CD14-positive monocyte (primary cell): ENCODE measurements at regions not wholly inside any gene's neighbourhood (a gene's known extent, or its start where the extent isn't known, plus 50 kb on each side); places are given as distances from the start of the nearest gene placed in this dataset.

Source experiments
- DNase-seq, 3 donors: peaks; one replicate each; pipeline ENCODE4 v3.0.0-alpha.2; 2011 to 2022
- H2AFZ ChIP-seq: 2 replicates; pipeline ENCODE4 v1.6.0; 2012; ENCODE audit warnings: mild to moderate bottlenecking, low read depth, low read length, inconsistent platforms; ENCODE audit not compliant: insufficient read depth, poor library complexity, severe bottlenecking
- H3K27ac ChIP-seq, 2 donors: 1 replicate in 1 of 2; 2 replicates in 1 of 2; pipeline ENCODE4 v1.5.1; 2012 to 2013; ENCODE audit warnings: low read length in 2 of 2, control low read depth in 1 of 2, inconsistent platforms in 1 of 2, low read depth in 1 of 2, mild to moderate bottlenecking in 1 of 2
- H3K27me3 ChIP-seq, 2 donors: one replicate each; pipeline versions ENCODE4 v1.6.0 to v1.6.1; 2011 to 2013; ENCODE audit warnings: low read length in 2 of 2; ENCODE audit not compliant: control insufficient read depth in 2 of 2, insufficient read depth in 2 of 2
- H3K36me3 ChIP-seq, 2 donors: replicated peaks in 1 of 2; 1 replicate in 1 of 2; 2 replicates in 1 of 2; pipeline versions ENCODE4 v1.5.1 to v1.6.1; 2012 to 2013; ENCODE audit warnings: low read length in 2 of 2, control low read depth in 1 of 2, inconsistent platforms in 1 of 2, mild to moderate bottlenecking in 1 of 2; ENCODE audit not compliant: insufficient read depth in 2 of 2, control insufficient read depth in 1 of 2
- H3K4me1 ChIP-seq, 2 donors: 1 replicate in 1 of 2; 2 replicates in 1 of 2; pipeline versions ENCODE4 v1.5.1 to v1.6.1; 2012 to 2013; ENCODE audit warnings: low read length in 2 of 2, control low read depth in 1 of 2, inconsistent platforms in 1 of 2, mild to moderate bottlenecking in 1 of 2, moderate library complexity in 1 of 2; ENCODE audit not compliant: insufficient read depth in 2 of 2, control insufficient read depth in 1 of 2
- H3K4me2 ChIP-seq: replicated peaks from 2 replicates; pipeline ENCODE3; 2012; ENCODE audit warnings: low read length, moderate library complexity, mild to moderate bottlenecking; ENCODE audit not compliant: poor library complexity, severe bottlenecking; ENCODE audit errors: extremely low read depth
- H3K4me3 ChIP-seq, 3 experiments: fragments of 200-600 bp in 1 of 3; sonication (generic) in 1 of 3; replicated peaks in 1 of 3; 1 replicate in 2 of 3; 2 replicates in 1 of 3; pipeline ENCODE4 v1.5.1; 2011 to 2013; ENCODE audit warnings: low read length in 3 of 3, mild to moderate bottlenecking in 3 of 3, control low read depth in 2 of 3, low read depth in 2 of 3, inconsistent platforms in 1 of 3, moderate library complexity in 1 of 3
- H3K79me2 ChIP-seq: 2 replicates; pipeline ENCODE4 v1.6.0; 2012; ENCODE audit warnings: mild to moderate bottlenecking, control low read depth, inconsistent platforms, low read length, moderate library complexity; ENCODE audit not compliant: insufficient read depth
- H3K9ac ChIP-seq: 2 replicates; pipeline ENCODE4 v1.6.0; 2017; ENCODE audit warnings: low read length, mild to moderate bottlenecking; ENCODE audit not compliant: insufficient read depth, poor library complexity, severe bottlenecking
- H3K9me3 ChIP-seq, 2 donors: replicated peaks in 1 of 2; 1 replicate in 1 of 2; 2 replicates in 1 of 2; pipeline versions ENCODE4 v1.5.1 to v1.6.1; 2012 to 2013; ENCODE audit warnings: low read length in 2 of 2, control low read depth in 1 of 2; ENCODE audit not compliant: control insufficient read depth in 1 of 2, insufficient read depth in 1 of 2
- H4K20me1 ChIP-seq: 2 replicates; pipeline ENCODE4 v1.6.0; 2012; ENCODE audit warnings: mild to moderate bottlenecking, low read length, control low read depth, moderate library complexity; ENCODE audit not compliant: insufficient read depth
- H3K27ac Mint-ChIP-seq, 7 donors: one replicate each; pipeline ENCODE4 v1.8.0; 2020; ENCODE audit warnings: mild to moderate bottlenecking in 7 of 7, mixed read lengths in 7 of 7, moderate library complexity in 6 of 7, inconsistent platforms in 2 of 7
- H3K27me3 Mint-ChIP-seq, 3 donors: one replicate each; pipeline ENCODE4 v1.8.0; 2021 to 2022; ENCODE audit warnings: low read depth in 3 of 3, mild to moderate bottlenecking in 3 of 3, mixed read lengths in 3 of 3, moderate library complexity in 3 of 3, inconsistent platforms in 1 of 3
- H3K36me3 Mint-ChIP-seq, 2 donors: one replicate each; pipeline ENCODE4 v1.8.0; 2020; ENCODE audit warnings: mixed read lengths in 2 of 2, inconsistent platforms in 1 of 2, mild to moderate bottlenecking in 1 of 2
- H3K4me1 Mint-ChIP-seq: one replicate; pipeline ENCODE4 v1.8.0; 2020; ENCODE audit warnings: mild to moderate bottlenecking, mixed read lengths
- H3K4me3 Mint-ChIP-seq, 2 donors: one replicate each; pipeline ENCODE4 v1.8.0; 2020; ENCODE audit warnings: mild to moderate bottlenecking in 2 of 2, mixed read lengths in 2 of 2, moderate library complexity in 1 of 2
- H3K9me3 Mint-ChIP-seq, 7 donors: one replicate each; pipeline ENCODE4 v1.8.0; 2020 to 2022; ENCODE audit warnings: mixed read lengths in 7 of 7, mild to moderate bottlenecking in 6 of 7, moderate library complexity in 6 of 7, inconsistent platforms in 2 of 7
- CTCF ChIP-seq: fragments of 200-600 bp; IDR thresholded peaks from one replicate; pipeline ENCODE4 v1.8.0; 2022; ENCODE audit warnings: antibody characterized with exemption, mild to moderate bottlenecking
- WGBS: methylation state at CpG from one replicate; pipeline ENCODE4 v1.1.5; 2013; ENCODE audit warnings: missing lambda C conversion rate; ENCODE audit not compliant: insufficient coverage; 5-methylcytosine and 5-hydroxymethylcytosine counted together
- intact Hi-C, 2 donors: fragments of 100-400 bp; cut with micrococcal nuclease; formaldehyde crosslinking; loops; one replicate each; pipeline versions ENCODE4 v1.15.0 to v1.15.1; 2023

GRCh38 chr21:16037421-16037955 is 307.7 kb downstream of the USP25 start:
- Histone ChIP-seq H3K4me3 (no peak overlapping the region), H2AFZ (no peak overlapping the region), H3K4me2 (peak overlapping the region; percentile 10), H3K27me3 (no peaks in the 10 kb centered on the region), H4K20me1 (no peaks in the 10 kb centered on the region), H3K36me3 (no peaks in the 10 kb centered on the region), H3K9ac (no peak overlapping the region), H3K9me3 (peaks cover 0 to 3% of the 10 kb centered on the region in 2 donors), H3K27ac (no peak overlapping the region), H3K4me1 (peaks cover 0 to 5% of the 10 kb centered on the region in 2 donors), H3K79me2 (no peaks in the 10 kb centered on the region)
- H3K4me3 Mint-ChIP-seq = no peak overlapping the region
- no peak overlapping the region for H3K27ac Mint-ChIP-seq
- intact Hi-C loops = no loop called here
- H3K36me3 Mint-ChIP-seq = no peaks in the 10 kb centered on the region
- H3K4me1 Mint-ChIP-seq = peaks cover 8% of the 10 kb centered on the region
- H3K27me3 Mint-ChIP-seq = no peaks in the 10 kb centered on the region
- no peak for TF ChIP-seq CTCF
- H3K9me3 Mint-ChIP-seq = peaks cover 0 to 5% (median 2%) of the 10 kb centered on the region in 7 donors
- no peak for DNase-seq
- WGBS = 0% methylated on average over 1 of the region's 5 CpGs

- Mint-ChIP-seq H3K27ac (no peak overlapping the region), H3K4me1 (peaks cover 8% of the 10 kb centered on the region), H3K9me3 (peaks cover 0 to 5% (median 2%) of the 10 kb centered on the region in 7 donors), H3K4me3 (no peak overlapping the region), H3K36me3 (no peaks in the 10 kb centered on the region), H3K27me3 (no peaks in the 10 kb centered on the region)
- peaks cover 0 to 5% of the 10 kb centered on the region in 2 donors for H3K4me1 ChIP-seq
- H2AFZ ChIP-seq = no peak overlapping the region
- no peak overlapping the region for H3K9ac ChIP-seq
- 82% methylated on average over 3 of the region's 3 CpGs for WGBS
- H3K27me3 ChIP-seq = no peaks in the 10 kb centered on the region
- H3K4me3 ChIP-seq = no peak overlapping the region
- intact Hi-C loops = no loop called here
- DNase-seq = no peak
- no peak for TF ChIP-seq CTCF
- no peak overlapping the region for H3K27ac ChIP-seq
- peaks cover 0 to 3% of the 10 kb centered on the region in 2 donors for H3K9me3 ChIP-seq
- H3K36me3 ChIP-seq = no peaks in the 10 kb centered on the region
- H4K20me1 ChIP-seq = no peaks in the 10 kb centered on the region
- no peak overlapping the region for H3K4me2 ChIP-seq
- H3K79me2 ChIP-seq = no peaks in the 10 kb centered on the region
Observed at GRCh38 chr21:16040601-16041000, 310.8 kb downstream of the USP25 start.
